ENCODE measurements at regions not wholly inside any gene's neighbourhood (a gene's known extent, or its start where the extent isn't known, plus 50 kb on each side); places are given as distances from the start of the nearest gene placed in this dataset.

- intact Hi-C loops (cut with DNase I): no loop called here
- no peak for TF ChIP-seq CTCF (IDR thresholded peaks at IDR 0.05)
- no peak for TF ChIP-seq POLR2AphosphoS5 (IDR thresholded peaks at IDR 0.05)
- TF ChIP-seq POLR2A (IDR thresholded peaks at IDR 0.05): no peak
- no peak for TF ChIP-seq EP300 (IDR thresholded peaks at IDR 0.05)
- H3K9me3 ChIP-seq: no peaks in the 10 kb centered on the region
- no peaks in the 10 kb centered on the region for H3K4me1 ChIP-seq
- H3K36me3 ChIP-seq: no peaks in the 10 kb centered on the region
- DNase-seq: no peak
- no peak overlapping the region for H3K4me3 ChIP-seq
- WGBS, 2 donors: 95% methylated on average over 30 of the region's 30 CpGs
- H3K27me3 ChIP-seq: no peaks in the 10 kb centered on the region
- no peak overlapping the region for H3K27ac ChIP-seq
Measured at GRCh38 chr13:56909896-56910600, 230.7 kb upstream of the PRR20A start.

- intact Hi-C loops (cut with DNase I): no loop called here
- TF ChIP-seq CTCF (IDR thresholded peaks at IDR 0.05) (no peak), EP300 (IDR thresholded peaks at IDR 0.05) (no peak), POLR2AphosphoS5 (IDR thresholded peaks at IDR 0.05) (no peak), POLR2A (IDR thresholded peaks at IDR 0.05) (no peak)
- WGBS, 2 donors: 97% methylated on average over 3 of the region's 3 CpGs
Measured at GRCh38 chr13:56917966-56918365, 222.8 kb upstream of the PRR20A start.

GRCh38 chr13:56923626-56924140 lies 217.0 kb upstream of the PRR20A start:
- intact Hi-C loops (cut with DNase I): no loop called here
- TF ChIP-seq POLR2AphosphoS5 (IDR thresholded peaks at IDR 0.05) (no peak), CTCF (IDR thresholded peaks at IDR 0.05) (no peak), POLR2A (IDR thresholded peaks at IDR 0.05) (no peak), EP300 (IDR thresholded peaks at IDR 0.05) (no peak)
- Histone ChIP-seq H3K4me3 (no peak overlapping the region), H3K4me1 (no peaks in the 10 kb centered on the region), H3K27me3 (no peaks in the 10 kb centered on the region), H3K36me3 (no peaks in the 10 kb centered on the region), H3K9me3 (no peaks in the 10 kb centered on the region), H3K27ac (no peak overlapping the region)
- no peak for DNase-seq
- WGBS, 2 donors: 89 to 93% methylated on average over 2 of the region's 2 CpGs

More at GRCh38 chr13:56917966-56918365, 222.8 kb upstream of the PRR20A start:
- Histone ChIP-seq H3K36me3 (no peaks in the 10 kb centered on the region), H3K27ac (no peak overlapping the region), H3K4me1 (no peaks in the 10 kb centered on the region), H3K9me3 (no peaks in the 10 kb centered on the region), H3K4me3 (no peak overlapping the region), H3K27me3 (no peaks in the 10 kb centered on the region)
- DNase-seq: no peak

- no peak overlapping the region for H3K27ac ChIP-seq
- 76 to 84% methylated on average over 2 of the region's 2 CpGs for WGBS, 2 donors
- TF ChIP-seq CTCF (IDR thresholded peaks at IDR 0.05) (no peak), POLR2AphosphoS5 (IDR thresholded peaks at IDR 0.05) (no peak), POLR2A (IDR thresholded peaks at IDR 0.05) (no peak), EP300 (IDR thresholded peaks at IDR 0.05) (no peak)
- H3K27me3 ChIP-seq: no peaks in the 10 kb centered on the region
- no peak for DNase-seq
- H3K4me1 ChIP-seq: no peaks in the 10 kb centered on the region
- no peaks in the 10 kb centered on the region for H3K9me3 ChIP-seq
- intact Hi-C loops (cut with DNase I): no loop called here
- H3K4me3 ChIP-seq: no peak overlapping the region
- H3K36me3 ChIP-seq: no peaks in the 10 kb centered on the region
Measured at GRCh38 chr13:56924401-56924800, 216.3 kb upstream of the PRR20A start.

- Histone ChIP-seq H3K27me3 (no peaks in the 10 kb centered on the region), H3K4me1 (no peaks in the 10 kb centered on the region), H3K27ac (no peak overlapping the region), H3K9me3 (no peaks in the 10 kb centered on the region), H3K36me3 (no peaks in the 10 kb centered on the region), H3K4me3 (no peak overlapping the region)
- whole genome bisulfite sequencing, 2 donors: 81 to 86% methylated on average over 1 of the region's 1 CpG
- no peak for TF ChIP-seq POLR2A (IDR thresholded peaks at IDR 0.05)
- no peak for TF ChIP-seq CTCF (IDR thresholded peaks at IDR 0.05)
- no peak for TF ChIP-seq POLR2AphosphoS5 (IDR thresholded peaks at IDR 0.05)
- TF ChIP-seq EP300 (IDR thresholded peaks at IDR 0.05): no peak
- DNase-seq: no peak
- intact Hi-C loops (cut with DNase I): no loop called here
Measured at GRCh38 chr13:56932104-56932503, 208.6 kb upstream of the PRR20A start.

All from sigmoid colon (tissue), 6 donors.